WERI-Rb-1 (cell line): ENCODE measurements at regions not wholly inside any gene's neighbourhood (a gene's known extent, or its start where the extent isn't known, plus 50 kb on each side); places are given as distances from the start of the nearest gene placed in this dataset.

Experiments
- DNase-seq: peaks from one replicate; pipeline ENCODE4 v3.0.0-alpha.2; 2020
- H3K27ac ChIP-seq: fragments of 250-450 bp; sonication (Bioruptor Pico); 2 replicates; pipeline ENCODE4 v1.5.1; 2020; ENCODE audit warnings: mild to moderate bottlenecking, moderate library complexity
- H3K27me3 ChIP-seq: fragments of 250-450 bp; sonication (Bioruptor Pico); 2 replicates; pipeline ENCODE4 v1.5.1; 2021; ENCODE audit warnings: mild to moderate bottlenecking, low read depth, moderate library complexity; ENCODE audit not compliant: insufficient read depth, severe bottlenecking
- H3K36me3 ChIP-seq: fragments of 250-450 bp; sonication (Bioruptor Pico); 2 replicates; pipeline ENCODE4 v1.5.1; 2020; ENCODE audit warnings: mild to moderate bottlenecking, moderate library complexity
- H3K4me3 ChIP-seq: 2 replicates; pipeline ENCODE4 v1.5.1; 2011; ENCODE audit warnings: low read depth, mild to moderate bottlenecking, control low read depth, low read length
- H3K9me3 ChIP-seq: fragments of 250-450 bp; sonication (Bioruptor Pico); 2 replicates; pipeline ENCODE4 v1.5.1; 2021; ENCODE audit warnings: mild to moderate bottlenecking, moderate library complexity; ENCODE audit not compliant: severe bottlenecking
- CTCF ChIP-seq: IDR thresholded peaks from 2 replicates; pipeline ENCODE4 v1.5.1; 2011; ENCODE audit warnings: low read depth, mild to moderate bottlenecking, control low read depth, inconsistent platforms, low read length

GRCh38 chr5:90131383-90132133 is 278.0 kb downstream of the CETN3 start:
- no peak for TF ChIP-seq CTCF

GRCh38 chr5:90128551-90128950 is 281.0 kb downstream of the CETN3 start:
- no peak overlapping the region for H3K4me3 ChIP-seq
- no peaks in the 10 kb centered on the region for H3K9me3 ChIP-seq
- DNase-seq: no peak
- H3K27me3 ChIP-seq: no peaks in the 10 kb centered on the region
- H3K36me3 ChIP-seq: no peaks in the 10 kb centered on the region
- H3K27ac ChIP-seq: no peak overlapping the region
- TF ChIP-seq CTCF: no peak

More at GRCh38 chr5:90131383-90132133, 278.0 kb downstream of the CETN3 start:
- Histone ChIP-seq H3K9me3 (no peaks in the 10 kb centered on the region), H3K27ac (no peak overlapping the region), H3K4me3 (no peak overlapping the region), H3K27me3 (no peaks in the 10 kb centered on the region), H3K36me3 (no peaks in the 10 kb centered on the region)
- no peak for DNase-seq

DNA sequence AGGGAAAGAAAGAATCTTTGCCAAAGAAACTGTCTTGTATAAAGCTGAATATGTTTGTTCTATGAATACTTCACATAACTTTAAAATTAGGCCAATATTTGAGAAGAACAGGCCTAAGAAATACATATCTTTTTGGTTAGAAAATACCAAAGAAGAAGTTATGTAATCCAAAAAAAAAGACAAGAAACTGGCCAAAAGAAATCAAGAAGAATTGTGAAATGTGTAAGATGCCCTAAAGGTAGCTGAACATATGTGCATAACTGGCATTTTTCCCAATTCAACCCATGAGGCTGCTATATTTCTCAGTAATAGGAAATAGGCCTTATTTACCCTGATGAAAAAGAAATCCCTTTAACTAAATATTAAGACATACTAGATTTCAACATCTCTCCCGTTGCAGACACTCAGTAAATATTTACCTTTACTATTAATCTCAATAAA is 290.0 kb downstream of the CETN3 start:
- Histone ChIP-seq H3K4me3 (no peak overlapping the region), H3K27me3 (no peaks in the 10 kb centered on the region), H3K27ac (no peak overlapping the region), H3K36me3 (no peaks in the 10 kb centered on the region), H3K9me3 (no peaks in the 10 kb centered on the region)
- TF ChIP-seq CTCF: no peak
- DNase-seq: no peak

DNA sequence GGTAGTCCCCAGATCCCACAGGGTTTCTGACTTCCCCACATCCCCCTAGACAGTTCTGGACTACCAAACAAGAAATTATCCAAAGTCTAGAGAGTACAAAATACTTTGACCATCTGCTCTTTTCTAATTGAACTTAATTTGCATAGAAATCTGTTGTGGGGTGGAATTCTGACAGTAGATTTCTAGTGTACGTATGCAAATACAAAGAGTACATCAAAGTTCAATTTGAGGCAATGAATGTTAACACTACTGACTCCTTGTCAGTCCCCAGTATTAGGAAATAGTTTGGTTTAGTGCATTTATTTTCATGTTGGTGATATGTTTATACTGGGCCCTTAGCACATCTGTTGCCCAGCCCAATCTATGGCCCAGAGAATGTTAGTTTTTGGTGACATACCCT is 292.6 kb downstream of the CETN3 start:
- Histone ChIP-seq H3K36me3 (no peaks in the 10 kb centered on the region), H3K27me3 (no peaks in the 10 kb centered on the region), H3K27ac (no peak overlapping the region), H3K4me3 (no peak overlapping the region), H3K9me3 (no peaks in the 10 kb centered on the region)
- no peak for DNase-seq
- no peak for TF ChIP-seq CTCF

- Histone ChIP-seq H3K4me3 (no peak overlapping the region), H3K27me3 (no peaks in the 10 kb centered on the region), H3K9me3 (no peaks in the 10 kb centered on the region), H3K27ac (no peak overlapping the region), H3K36me3 (no peaks in the 10 kb centered on the region)
- no peak for DNase-seq
- no peak for TF ChIP-seq CTCF
These were observed 296.4 kb downstream of the CETN3 start for GRCh38 chr5:90113108-90113507.
